ENCODE measurements at regions not wholly inside any gene's neighbourhood (a gene's known extent, or its start where the extent isn't known, plus 50 kb on each side); places are given as distances from the start of the nearest gene placed in this dataset.

- TF ChIP-seq, protein P1, sequence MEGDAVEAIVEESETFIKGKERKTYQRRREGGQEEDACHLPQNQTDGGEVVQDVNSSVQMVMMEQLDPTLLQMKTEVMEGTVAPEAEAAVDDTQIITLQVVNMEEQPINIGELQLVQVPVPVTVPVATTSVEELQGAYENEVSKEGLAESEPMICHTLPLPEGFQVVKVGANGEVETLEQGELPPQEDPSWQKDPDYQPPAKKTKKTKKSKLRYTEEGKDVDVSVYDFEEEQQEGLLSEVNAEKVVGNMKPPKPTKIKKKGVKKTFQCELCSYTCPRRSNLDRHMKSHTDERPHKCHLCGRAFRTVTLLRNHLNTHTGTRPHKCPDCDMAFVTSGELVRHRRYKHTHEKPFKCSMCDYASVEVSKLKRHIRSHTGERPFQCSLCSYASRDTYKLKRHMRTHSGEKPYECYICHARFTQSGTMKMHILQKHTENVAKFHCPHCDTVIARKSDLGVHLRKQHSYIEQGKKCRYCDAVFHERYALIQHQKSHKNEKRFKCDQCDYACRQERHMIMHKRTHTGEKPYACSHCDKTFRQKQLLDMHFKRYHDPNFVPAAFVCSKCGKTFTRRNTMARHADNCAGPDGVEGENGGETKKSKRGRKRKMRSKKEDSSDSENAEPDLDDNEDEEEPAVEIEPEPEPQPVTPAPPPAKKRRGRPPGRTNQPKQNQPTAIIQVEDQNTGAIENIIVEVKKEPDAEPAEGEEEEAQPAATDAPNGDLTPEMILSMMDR (IDR thresholded peaks at IDR 0.05) = no peak
- TF ChIP-seq POLR2A (IDR thresholded peaks at IDR 0.05; ENCODE audit: low read depth) = no peak
Observed at GRCh38 chr4:65190780-65191179, 479.5 kb downstream of the EPHA5 start.
